ENCODE measurements at regions not wholly inside any gene's neighbourhood (a gene's known extent, or its start where the extent isn't known, plus 50 kb on each side); places are given as distances from the start of the nearest gene placed in this dataset.

GRCh38 chr16:73420676-73421075 is 372.7 kb upstream of the ZFHX3 start:
- in situ Hi-C loops (cut with MboI) (no loop called here), intact Hi-C loops (cut with micrococcal nuclease; ENCODE audit: unreplicated experiment) (no loop called here)
- Histone ChIP-seq H3K79me2 (ENCODE audit: control insufficient read depth, insufficient read depth, low read length) (no peaks in the 10 kb centered on the region), H3K9me3 (replicated peaks; ENCODE audit: control insufficient read depth, insufficient read depth, low read length) (no peaks in the 10 kb centered on the region), H3K36me3 (ENCODE audit: control insufficient read depth in 2 of 2, insufficient read depth in 2 of 2, low read length in 1 of 2) (no peaks in the 10 kb centered on the region), H3K4me3 (no peak overlapping the region), H2AFZ (ENCODE audit: control insufficient read depth, low read depth, low read length) (no peak overlapping the region), H3K4me2 (ENCODE audit: control insufficient read depth, insufficient read depth) (no peak overlapping the region), H4K20me1 (ENCODE audit: control insufficient read depth, insufficient read depth) (no peaks in the 10 kb centered on the region), H3K27ac (ENCODE audit: control insufficient read depth, insufficient read depth) (no peak overlapping the region), H3K27me3 (replicated peaks in 1 of 2; ENCODE audit: control insufficient read depth in 2 of 2, insufficient read depth in 2 of 2, low read length in 1 of 2) (no peaks in the 10 kb centered on the region), H3K9ac (ENCODE audit: control insufficient read depth, insufficient read depth, low read length) (no peak overlapping the region), H3K4me1 (ENCODE audit: control insufficient read depth, insufficient read depth, low read length) (no peaks in the 10 kb centered on the region)
- POLR2A ChIA-PET = no interaction called here
- CTCF ChIA-PET = no interaction called here
- SMC1A ChIA-PET (ENCODE audit: uncharacterized antibody, unreplicated experiment) = no interaction called here
- DNase-seq (ENCODE audit: low read depth, low spot score) = no peak
- ATAC-seq = no peak
- RAD21 ChIA-PET (ENCODE audit: unreplicated experiment) = no interaction called here
- BruUV-seq (replicated peaks) = no TSS peak
- no peak for FAIRE-seq
- TF ChIP-seq HDAC6 (IDR thresholded peaks at IDR 0.05; ENCODE audit: unreplicated experiment) (no peak), EZH2 (IDR thresholded peaks at IDR 0.05; ENCODE audit: borderline replicate concordance, control insufficient read depth, low read depth, low read length) (no peak), IRF4 (IDR thresholded peaks at IDR 0.05; ENCODE audit: low read depth, low read length) (no peak), SRF (IDR thresholded peaks at IDR 0.05; ENCODE audit: low read depth in 2 of 2, low read length in 2 of 2) (no peak), HDAC2 (IDR thresholded peaks at IDR 0.05) (no peak), NFYA (IDR thresholded peaks at IDR 0.05; ENCODE audit: borderline replicate concordance, low read depth, low read length) (no peak), NFYB (IDR thresholded peaks at IDR 0.05; ENCODE audit: insufficient read depth, low read depth, low read length) (no peak), MEF2B (IDR thresholded peaks at IDR 0.05; ENCODE audit: partially characterized antibody, poor library complexity, severe bottlenecking) (no peak)
- WGBS (ENCODE audit: insufficient coverage, insufficient replicate concordance, low lambda C conversion rate, missing lambda C conversion rate) = 43% methylated on average over 7 of the region's 7 CpGs

DNA sequence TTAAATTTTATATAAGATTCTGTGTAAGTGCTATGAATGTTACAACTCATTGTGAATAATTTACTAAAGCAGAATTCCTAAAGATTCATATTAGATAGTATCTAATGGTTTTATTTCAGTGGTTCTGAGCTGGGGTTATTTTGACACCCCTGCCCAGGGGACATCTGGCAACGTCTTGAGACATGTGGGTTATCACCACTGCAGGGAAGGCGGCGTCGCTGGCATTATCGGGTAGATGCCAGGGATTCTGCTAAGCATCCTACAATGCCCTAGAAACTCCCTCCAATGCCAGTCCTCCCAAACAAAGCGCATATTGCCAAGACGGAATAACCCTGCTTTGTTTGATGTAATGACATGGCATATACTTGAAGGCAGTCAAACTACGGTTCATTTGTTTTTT is 372.3 kb upstream of the ZFHX3 start:
- intact Hi-C loops (cut with micrococcal nuclease; ENCODE audit: unreplicated experiment) (no loop called here), in situ Hi-C loops (cut with MboI) (no loop called here)
- ChIA-PET SMC1A (ENCODE audit: uncharacterized antibody, unreplicated experiment) (no interaction called here), CTCF (no interaction called here), RAD21 (ENCODE audit: unreplicated experiment) (no interaction called here), POLR2A (no interaction called here)
- ATAC-seq (no peak), FAIRE-seq (no peak), DNase-seq (ENCODE audit: low read depth, low spot score) (no peak)
- Histone ChIP-seq H3K4me2 (ENCODE audit: control insufficient read depth, insufficient read depth) (no peak overlapping the region), H3K4me1 (ENCODE audit: control insufficient read depth, insufficient read depth, low read length) (no peaks in the 10 kb centered on the region), H3K9me3 (replicated peaks; ENCODE audit: control insufficient read depth, insufficient read depth, low read length) (no peaks in the 10 kb centered on the region), H3K36me3 (ENCODE audit: control insufficient read depth in 2 of 2, insufficient read depth in 2 of 2, low read length in 1 of 2) (no peaks in the 10 kb centered on the region), H3K9ac (ENCODE audit: control insufficient read depth, insufficient read depth, low read length) (no peak overlapping the region), H2AFZ (ENCODE audit: control insufficient read depth, low read depth, low read length) (no peak overlapping the region), H3K27me3 (replicated peaks in 1 of 2; ENCODE audit: control insufficient read depth in 2 of 2, insufficient read depth in 2 of 2, low read length in 1 of 2) (no peaks in the 10 kb centered on the region), H3K4me3 (no peak overlapping the region), H3K27ac (ENCODE audit: control insufficient read depth, insufficient read depth) (no peak overlapping the region), H4K20me1 (ENCODE audit: control insufficient read depth, insufficient read depth) (no peaks in the 10 kb centered on the region), H3K79me2 (ENCODE audit: control insufficient read depth, insufficient read depth, low read length) (no peaks in the 10 kb centered on the region)
- BruUV-seq (replicated peaks) = no TSS peak
- WGBS (ENCODE audit: insufficient coverage, insufficient replicate concordance, low lambda C conversion rate, missing lambda C conversion rate) = 79% methylated on average over 8 of the region's 8 CpGs
- TF ChIP-seq CEBPZ (IDR thresholded peaks at IDR 0.05; ENCODE audit: low read depth, low read length) = no peak
- TF ChIP-seq RAD51 (IDR thresholded peaks at IDR 0.05) = no peak
- no peak for TF ChIP-seq FOXM1 (IDR thresholded peaks at IDR 0.05; ENCODE audit: low read depth, low read length)
- no peak for TF ChIP-seq ZNF592 (IDR thresholded peaks at IDR 0.05)
